ENCODE measurements at regions not wholly inside any gene's neighbourhood (a gene's known extent, or its start where the extent isn't known, plus 50 kb on each side); places are given as distances from the start of the nearest gene placed in this dataset.

DNA sequence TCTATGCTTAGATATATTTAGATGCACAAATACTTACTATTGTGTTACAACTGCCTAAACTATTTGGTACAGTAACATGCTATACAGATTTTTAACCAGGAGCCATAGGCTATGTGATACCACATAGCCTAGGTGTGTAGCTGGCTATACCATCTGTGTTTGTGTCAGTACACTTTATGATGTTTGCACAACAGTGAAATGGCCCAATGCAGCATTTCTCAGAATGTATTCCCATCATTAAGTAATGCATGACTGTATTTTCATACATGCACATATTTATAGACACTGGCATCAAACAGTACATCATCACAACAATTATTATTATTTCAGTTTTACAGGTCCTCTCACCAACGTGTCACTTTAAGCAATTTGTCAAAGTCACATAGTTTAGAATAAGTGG, 979.5 kb upstream of the TENM4 start:
- Histone ChIP-seq H3K9me3 (ENCODE audit: control insufficient read depth in 1 of 2, low read length in 2 of 2) (no peaks in the 10 kb centered on the region), H3K36me3 (ENCODE audit: control insufficient read depth in 1 of 2, insufficient read depth in 2 of 2, low read length in 2 of 2) (no peaks in the 10 kb centered on the region), H3K4me3 (ENCODE audit: low read depth in 1 of 2, low read length in 2 of 2) (no peak overlapping the region), H3K27ac (ENCODE audit: low read length) (no peak overlapping the region), H3K4me1 (ENCODE audit: control insufficient read depth in 1 of 2, insufficient read depth in 2 of 2, low read length in 2 of 2) (no peaks in the 10 kb centered on the region), H3K27me3 (ENCODE audit: low read depth, low read length) (no peaks in the 10 kb centered on the region)

DNA sequence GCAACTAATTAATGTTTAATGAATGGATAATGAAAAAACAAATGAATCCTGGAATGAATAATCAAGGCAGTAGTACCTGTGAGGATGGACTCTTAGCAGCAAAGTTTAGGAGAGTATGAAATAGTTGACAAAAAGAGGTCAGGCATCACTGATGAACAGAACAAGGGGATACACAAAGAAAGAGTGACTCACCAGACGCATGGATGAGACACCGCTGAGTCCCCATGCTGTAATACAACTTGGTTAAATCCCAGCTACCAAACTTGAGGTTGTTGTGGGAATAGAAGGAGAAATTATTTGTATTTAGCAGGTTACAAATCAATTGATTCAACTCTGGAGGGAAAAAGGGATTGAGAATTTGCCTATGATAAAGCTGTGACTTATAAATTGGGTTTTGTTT, 976.9 kb upstream of the TENM4 start:
- no peaks in the 10 kb centered on the region for H3K27me3 ChIP-seq (ENCODE audit: low read depth, low read length)
- no peaks in the 10 kb centered on the region for H3K9me3 ChIP-seq (ENCODE audit: control insufficient read depth in 1 of 2, low read length in 2 of 2)
- no peak overlapping the region for H3K27ac ChIP-seq (ENCODE audit: low read length)
- no peak overlapping the region for H3K4me3 ChIP-seq (ENCODE audit: low read depth in 1 of 2, low read length in 2 of 2)
- no peaks in the 10 kb centered on the region for H3K4me1 ChIP-seq (ENCODE audit: control insufficient read depth in 1 of 2, insufficient read depth in 2 of 2, low read length in 2 of 2)
- H3K36me3 ChIP-seq (ENCODE audit: control insufficient read depth in 1 of 2, insufficient read depth in 2 of 2, low read length in 2 of 2), result no peaks in the 10 kb centered on the region

DNA sequence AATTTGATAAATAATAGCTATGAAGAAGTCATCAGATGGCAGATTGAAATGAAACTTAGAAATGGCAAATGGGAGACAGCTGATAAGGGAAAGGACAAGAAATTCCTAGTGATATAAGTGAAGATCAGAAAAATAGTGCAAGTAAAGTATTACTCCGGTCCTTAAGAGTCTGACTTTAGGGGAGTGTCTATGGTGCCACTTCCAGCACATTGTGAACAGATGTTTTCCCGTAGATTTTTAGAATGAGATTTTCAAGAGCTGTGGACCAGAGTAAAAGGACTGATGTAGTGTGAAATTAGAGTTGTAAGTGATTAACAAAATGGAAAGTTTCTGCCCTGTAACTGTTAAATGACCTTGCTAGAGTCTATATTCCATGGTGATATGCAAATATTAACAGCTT, 974.8 kb upstream of the TENM4 start:
- Histone ChIP-seq H3K4me3 (ENCODE audit: low read depth in 1 of 2, low read length in 2 of 2) (no peak overlapping the region), H3K27ac (ENCODE audit: low read length) (no peak overlapping the region), H3K4me1 (ENCODE audit: control insufficient read depth in 1 of 2, insufficient read depth in 2 of 2, low read length in 2 of 2) (no peaks in the 10 kb centered on the region), H3K9me3 (ENCODE audit: control insufficient read depth in 1 of 2, low read length in 2 of 2) (peaks cover 0 to 5% of the 10 kb centered on the region in 2 donors), H3K36me3 (ENCODE audit: control insufficient read depth in 1 of 2, insufficient read depth in 2 of 2, low read length in 2 of 2) (no peaks in the 10 kb centered on the region), H3K27me3 (ENCODE audit: low read depth, low read length) (no peaks in the 10 kb centered on the region)

DNA sequence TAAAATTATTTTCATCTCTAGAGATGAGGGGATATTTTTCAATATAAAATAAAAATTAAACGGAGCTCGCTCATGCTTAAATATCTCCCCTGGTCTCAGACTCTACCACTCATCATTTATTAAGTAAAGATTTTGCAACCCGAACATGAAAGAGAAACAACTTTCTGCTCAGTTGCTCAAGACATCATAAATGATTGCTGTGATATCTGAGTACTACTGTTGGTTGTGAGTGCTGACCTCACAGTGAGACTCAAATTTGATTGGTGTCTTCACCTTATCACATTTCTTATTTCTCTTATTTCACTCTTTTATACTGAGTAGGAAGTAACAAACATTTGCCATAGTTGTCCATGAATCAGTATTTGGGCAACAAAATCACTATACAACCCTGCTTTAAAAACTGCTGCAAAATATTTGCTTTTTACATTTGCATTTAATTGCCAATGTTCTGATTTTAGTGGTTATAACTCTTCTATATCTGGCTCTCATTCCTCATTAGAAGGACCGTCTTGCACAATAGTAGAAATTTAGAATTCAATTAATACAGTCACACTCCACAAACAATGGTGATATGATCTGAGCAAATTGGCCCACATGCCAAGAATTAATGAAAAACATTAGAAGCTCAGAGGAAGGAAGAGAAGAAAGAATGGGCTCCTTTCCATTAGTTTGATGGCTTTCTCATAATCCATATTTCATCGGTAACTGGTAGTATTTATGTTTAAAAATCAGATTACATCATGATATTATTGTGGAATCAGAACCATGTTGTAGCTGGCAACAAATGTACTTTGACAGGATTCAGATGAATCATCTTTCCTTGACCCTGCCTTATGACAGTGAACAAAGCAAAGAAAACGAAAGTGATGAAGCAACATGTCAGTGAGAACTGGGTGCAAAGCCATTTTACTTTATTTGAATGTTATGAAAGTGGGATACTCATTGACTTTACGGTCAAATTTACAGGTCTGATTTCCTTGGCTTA, 973.6 kb upstream of the TENM4 start:
- Histone ChIP-seq H3K4me1 (ENCODE audit: control insufficient read depth in 1 of 2, insufficient read depth in 2 of 2, low read length in 2 of 2) (no peaks in the 10 kb centered on the region), H3K27ac (ENCODE audit: low read length) (no peak overlapping the region), H3K36me3 (ENCODE audit: control insufficient read depth in 1 of 2, insufficient read depth in 2 of 2, low read length in 2 of 2) (no peaks in the 10 kb centered on the region), H3K4me3 (ENCODE audit: low read depth in 1 of 2, low read length in 2 of 2) (no peak overlapping the region), H3K27me3 (ENCODE audit: low read depth, low read length) (no peaks in the 10 kb centered on the region), H3K9me3 (ENCODE audit: control insufficient read depth in 1 of 2, low read length in 2 of 2) (peaks cover 0 to 8% of the 10 kb centered on the region in 2 donors)

DNA sequence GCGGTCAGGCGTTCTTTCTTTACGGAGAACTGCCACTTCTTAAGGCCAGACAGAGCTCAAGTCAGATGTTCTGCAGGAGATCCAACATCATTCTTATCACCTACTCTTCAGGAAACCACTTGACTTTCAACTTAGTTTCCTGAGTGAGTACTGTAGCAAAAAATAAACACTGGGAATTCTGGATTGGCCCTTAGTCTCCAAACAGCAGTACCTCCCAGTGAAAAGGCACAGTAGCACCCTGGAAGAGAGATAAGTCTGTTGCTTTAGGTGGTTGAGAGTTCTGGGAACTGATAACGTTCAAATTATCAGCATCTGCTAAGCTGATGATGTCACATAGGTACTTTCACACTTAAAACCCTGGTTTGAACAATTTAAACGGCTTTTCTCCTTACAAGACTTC, 971.8 kb upstream of the TENM4 start:
- Histone ChIP-seq H3K9me3 (ENCODE audit: control insufficient read depth in 1 of 2, low read length in 2 of 2) (peaks cover 0 to 8% of the 10 kb centered on the region in 2 donors), H3K27me3 (ENCODE audit: low read depth, low read length) (no peaks in the 10 kb centered on the region), H3K4me1 (ENCODE audit: control insufficient read depth in 1 of 2, insufficient read depth in 2 of 2, low read length in 2 of 2) (no peaks in the 10 kb centered on the region), H3K27ac (ENCODE audit: low read length) (no peak overlapping the region), H3K36me3 (ENCODE audit: control insufficient read depth in 1 of 2, insufficient read depth in 2 of 2, low read length in 2 of 2) (no peaks in the 10 kb centered on the region), H3K4me3 (ENCODE audit: low read depth in 1 of 2, low read length in 2 of 2) (no peak overlapping the region)

DNA sequence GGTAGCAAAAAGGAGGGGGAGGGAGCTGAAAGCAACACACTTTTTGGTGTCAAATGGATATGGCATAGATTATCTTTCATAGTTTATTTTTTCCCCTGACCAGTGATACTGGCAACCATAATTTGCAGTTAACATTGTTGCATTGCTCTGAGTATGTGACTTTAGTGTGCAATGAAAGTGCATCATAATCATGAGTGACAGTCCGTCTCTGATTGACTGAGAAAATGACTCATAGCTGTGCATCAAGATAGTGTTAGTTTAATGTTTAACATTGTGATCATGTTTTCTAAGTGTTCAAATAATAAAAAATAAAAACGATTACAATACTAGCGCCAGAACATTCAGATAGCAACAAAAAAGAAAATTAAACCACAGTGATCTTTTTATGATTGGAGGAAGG, 952.4 kb upstream of the TENM4 start:
- no peak overlapping the region for H3K27ac ChIP-seq (ENCODE audit: low read length)
- no peaks in the 10 kb centered on the region for H3K27me3 ChIP-seq (ENCODE audit: low read depth, low read length)
- no peaks in the 10 kb centered on the region for H3K36me3 ChIP-seq (ENCODE audit: control insufficient read depth in 1 of 2, insufficient read depth in 2 of 2, low read length in 2 of 2)
- H3K9me3 ChIP-seq (ENCODE audit: control insufficient read depth in 1 of 2, low read length in 2 of 2), result no peaks in the 10 kb centered on the region
- no peak overlapping the region for H3K4me3 ChIP-seq (ENCODE audit: low read depth in 1 of 2, low read length in 2 of 2)
- H3K4me1 ChIP-seq (ENCODE audit: control insufficient read depth in 1 of 2, insufficient read depth in 2 of 2, low read length in 2 of 2), result no peaks in the 10 kb centered on the region

DNA sequence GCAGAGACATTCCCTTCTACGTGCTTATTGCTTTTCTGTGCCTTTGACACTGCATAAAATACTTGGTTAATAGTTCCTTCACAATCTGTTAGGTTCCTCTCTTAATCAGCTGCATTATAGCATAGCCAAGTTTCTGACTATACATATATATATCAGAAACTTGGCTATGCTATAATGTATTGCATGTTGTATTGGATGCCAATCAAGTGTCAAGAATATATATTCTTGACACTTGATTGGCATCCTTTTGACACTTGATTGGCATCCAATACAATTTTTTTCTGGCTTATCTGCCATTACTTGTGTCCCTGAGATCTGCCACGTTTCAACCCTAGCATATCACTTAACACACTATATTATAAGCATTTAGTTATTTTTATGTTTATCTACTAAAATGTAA, 949.7 kb upstream of the TENM4 start:
- Histone ChIP-seq H3K27me3 (ENCODE audit: low read depth, low read length) (no peaks in the 10 kb centered on the region), H3K27ac (ENCODE audit: low read length) (no peak overlapping the region)

DNA sequence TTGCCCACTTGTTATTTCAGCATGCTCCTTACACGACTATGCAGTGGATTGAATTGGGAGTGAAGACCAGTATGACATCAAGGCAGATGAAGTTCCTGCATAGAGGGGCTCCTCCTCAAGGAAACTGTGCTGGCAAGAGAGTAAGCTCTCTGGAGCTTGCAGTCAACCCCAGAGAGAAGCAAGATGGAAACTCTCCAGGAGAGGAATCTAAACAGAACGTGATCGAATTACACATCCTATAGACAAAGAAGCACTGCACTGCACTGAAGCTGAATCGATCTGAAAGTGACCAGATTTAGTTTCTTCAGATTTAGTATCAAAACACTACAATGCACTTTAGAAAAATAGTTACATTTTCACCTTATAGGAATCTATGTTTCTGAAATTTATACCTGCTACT, 947.7 kb upstream of the TENM4 start:
- no peak overlapping the region for H3K27ac ChIP-seq (ENCODE audit: low read length)
- H3K4me3 ChIP-seq (ENCODE audit: low read depth in 1 of 2, low read length in 2 of 2), result no peak overlapping the region
- H3K9me3 ChIP-seq (ENCODE audit: control insufficient read depth in 1 of 2, low read length in 2 of 2), result no peaks in the 10 kb centered on the region
- no peaks in the 10 kb centered on the region for H3K36me3 ChIP-seq (ENCODE audit: control insufficient read depth in 1 of 2, insufficient read depth in 2 of 2, low read length in 2 of 2)
- no peaks in the 10 kb centered on the region for H3K4me1 ChIP-seq (ENCODE audit: control insufficient read depth in 1 of 2, insufficient read depth in 2 of 2, low read length in 2 of 2)
- H3K27me3 ChIP-seq (ENCODE audit: low read depth, low read length), result no peaks in the 10 kb centered on the region

More for the DNA sequence above, 949.7 kb upstream of the TENM4 start:
- no peaks in the 10 kb centered on the region for H3K4me1 ChIP-seq (ENCODE audit: control insufficient read depth in 1 of 2, insufficient read depth in 2 of 2, low read length in 2 of 2)
- H3K36me3 ChIP-seq (ENCODE audit: control insufficient read depth in 1 of 2, insufficient read depth in 2 of 2, low read length in 2 of 2), result no peaks in the 10 kb centered on the region
- H3K4me3 ChIP-seq (ENCODE audit: low read depth in 1 of 2, low read length in 2 of 2), result no peak overlapping the region
- H3K9me3 ChIP-seq (ENCODE audit: control insufficient read depth in 1 of 2, low read length in 2 of 2), result no peaks in the 10 kb centered on the region

DNA sequence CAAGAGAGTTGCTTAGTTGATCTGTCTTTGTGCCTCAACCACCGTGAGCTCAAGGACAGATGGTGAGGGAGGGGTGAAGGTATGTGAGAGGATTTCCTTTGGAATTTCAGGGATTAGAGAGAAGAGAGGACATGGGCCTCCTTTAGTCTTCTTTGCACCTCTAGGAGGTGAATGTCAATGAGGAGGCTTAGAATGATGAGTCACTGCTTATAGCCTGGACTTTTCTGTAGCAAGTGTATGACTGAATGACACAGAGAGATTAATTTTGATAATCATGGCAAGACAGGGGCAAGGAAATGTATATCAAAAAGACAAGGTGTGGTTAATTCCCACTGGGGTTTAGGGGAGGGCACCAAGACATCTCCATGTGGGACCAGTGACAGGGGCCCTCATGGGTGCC, 947.3 kb upstream of the TENM4 start:
- Histone ChIP-seq H3K4me1 (ENCODE audit: control insufficient read depth in 1 of 2, insufficient read depth in 2 of 2, low read length in 2 of 2) (no peaks in the 10 kb centered on the region), H3K27ac (ENCODE audit: low read length) (no peak overlapping the region), H3K4me3 (ENCODE audit: low read depth in 1 of 2, low read length in 2 of 2) (no peak overlapping the region), H3K27me3 (ENCODE audit: low read depth, low read length) (no peaks in the 10 kb centered on the region), H3K36me3 (ENCODE audit: control insufficient read depth in 1 of 2, insufficient read depth in 2 of 2, low read length in 2 of 2) (no peaks in the 10 kb centered on the region), H3K9me3 (ENCODE audit: control insufficient read depth in 1 of 2, low read length in 2 of 2) (no peaks in the 10 kb centered on the region)

DNA sequence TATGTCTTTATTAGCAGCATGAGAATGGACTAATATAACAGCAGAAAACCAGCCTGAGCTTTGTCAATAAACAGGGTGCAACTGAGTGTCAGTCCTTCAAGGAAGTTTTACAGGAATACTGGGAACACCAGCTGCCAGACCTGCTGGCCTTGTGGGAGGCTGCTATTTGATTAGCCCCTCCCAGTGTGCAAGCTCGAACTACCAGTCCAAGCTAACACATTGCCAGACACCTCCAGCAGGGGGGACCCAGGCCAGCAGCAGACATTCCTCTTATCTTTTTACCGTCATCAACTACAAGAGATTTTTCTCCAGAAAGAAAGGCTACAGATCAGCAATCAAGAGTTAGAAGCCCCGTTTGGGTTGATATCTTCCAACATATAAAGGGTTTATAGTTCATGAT, 942.8 kb upstream of the TENM4 start:
- Histone ChIP-seq H3K36me3 (ENCODE audit: control insufficient read depth in 1 of 2, insufficient read depth in 2 of 2, low read length in 2 of 2) (no peaks in the 10 kb centered on the region), H3K27me3 (ENCODE audit: low read depth, low read length) (no peaks in the 10 kb centered on the region), H3K4me3 (ENCODE audit: low read depth in 1 of 2, low read length in 2 of 2) (no peak overlapping the region), H3K27ac (ENCODE audit: low read length) (no peak overlapping the region), H3K4me1 (ENCODE audit: control insufficient read depth in 1 of 2, insufficient read depth in 2 of 2, low read length in 2 of 2) (no peaks in the 10 kb centered on the region), H3K9me3 (ENCODE audit: control insufficient read depth in 1 of 2, low read length in 2 of 2) (no peaks in the 10 kb centered on the region)

DNA sequence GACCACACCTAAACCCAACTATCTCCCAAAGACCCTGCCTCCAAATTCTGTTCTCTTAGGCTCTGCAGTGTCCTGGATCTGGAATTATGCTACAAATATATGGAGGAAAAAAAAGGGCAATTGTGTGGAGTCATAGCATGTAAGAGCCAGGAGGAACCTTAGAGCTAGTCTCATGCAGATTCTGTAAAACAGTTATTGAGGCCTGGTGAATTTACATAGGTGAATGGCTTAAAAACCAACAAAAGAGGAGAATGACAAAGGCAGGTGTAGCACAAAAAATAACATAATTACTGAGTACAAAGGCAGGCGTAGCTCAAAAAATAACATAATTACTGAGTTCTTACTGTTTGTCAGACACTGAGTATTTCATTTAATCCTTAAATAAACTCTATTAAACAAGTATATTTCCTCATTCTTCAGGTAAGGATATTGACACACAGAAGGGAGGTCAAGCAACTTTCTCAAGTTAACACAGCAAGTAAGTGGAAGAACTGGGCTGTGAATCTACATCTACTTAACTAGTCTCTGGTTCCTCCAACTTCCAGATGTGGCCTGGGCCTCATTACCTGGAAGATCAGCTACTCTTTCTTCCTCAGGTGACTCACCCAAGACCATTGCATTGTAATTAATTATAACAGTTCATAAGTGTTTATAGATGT, 938.9 kb upstream of the TENM4 start:
- Histone ChIP-seq H3K27ac (ENCODE audit: low read length) (no peak overlapping the region), H3K27me3 (ENCODE audit: low read depth, low read length) (no peaks in the 10 kb centered on the region), H3K36me3 (ENCODE audit: control insufficient read depth in 1 of 2, insufficient read depth in 2 of 2, low read length in 2 of 2) (no peaks in the 10 kb centered on the region), H3K9me3 (ENCODE audit: control insufficient read depth in 1 of 2, low read length in 2 of 2) (no peaks in the 10 kb centered on the region), H3K4me1 (ENCODE audit: control insufficient read depth in 1 of 2, insufficient read depth in 2 of 2, low read length in 2 of 2) (no peaks in the 10 kb centered on the region), H3K4me3 (ENCODE audit: low read depth in 1 of 2, low read length in 2 of 2) (no peak overlapping the region)

Measured in muscle layer of duodenum (tissue), 2 donors.